AG04449 (cell line): ENCODE measurements at regions not wholly inside any gene's neighbourhood (a gene's known extent, or its start where the extent isn't known, plus 50 kb on each side); places are given as distances from the start of the nearest gene placed in this dataset.
A peak's percentile ranks its signal among the peaks of the same experiment; 100 is the strongest.

ENCODE experiments used
- CTCF ChIA-PET: fragments of 350-600 bp; formaldehyde crosslinking; extraction: SDS; loops from one replicate; lab custom pipeline; 2021; ENCODE audit warnings: antibody characterized with exemption; lab: Yijun Ruan, JAX
- POLR2A ChIA-PET: fragments of 400-600, 350-600 bp; formaldehyde crosslinking; extraction: SDS; loops from one replicate; lab custom pipeline; 2020; ENCODE audit warnings: antibody characterized with exemption, inconsistent platforms; lab: Yijun Ruan, JAX
- DNase-seq: peaks from one replicate; pipeline ENCODE4 v3.0.0-alpha.2; 2010; ENCODE audit warnings: low read depth, low spot score
- H3K4me3 ChIP-seq: 2 replicates; pipeline ENCODE4 v1.5.1; 2011; ENCODE audit warnings: low read depth, mild to moderate bottlenecking, control low read depth, low read length
- TF ChIP-seq, protein P1 (sequence below): IDR thresholded peaks from one replicate; pipeline ENCODE4 v1.5.1; 2011; ENCODE audit warnings: mild to moderate bottlenecking, moderate library complexity, low read length, control low read depth, inconsistent platforms; ENCODE audit not compliant: insufficient read depth; ENCODE audit errors: missing control alignments

DNA sequence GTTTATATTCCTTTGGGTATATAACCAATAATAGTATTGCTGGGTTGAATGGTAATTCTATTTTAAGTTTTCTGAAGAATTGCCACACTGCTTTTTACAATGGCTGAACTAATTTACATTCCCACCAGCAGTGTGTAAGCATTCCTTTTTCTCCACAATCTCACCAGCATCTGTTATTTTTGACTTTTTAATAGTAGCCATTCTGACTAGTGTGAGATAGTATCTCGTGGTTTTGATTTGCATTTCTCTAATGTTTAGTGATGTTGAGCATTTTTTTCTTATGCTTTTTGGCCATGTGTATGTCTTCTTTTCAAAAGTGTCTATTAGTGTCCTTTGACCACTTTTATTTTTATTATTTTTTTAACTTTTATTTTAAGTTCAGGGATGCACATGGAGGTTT lies 275.3 kb downstream of the METTL15 start:
- H3K4me3 ChIP-seq, result no peak overlapping the region
- DNase-seq, result peak; percentile 49
- ChIA-PET POLR2A (no interaction called here), CTCF (no interaction called here)
- TF ChIP-seq, protein P1, sequence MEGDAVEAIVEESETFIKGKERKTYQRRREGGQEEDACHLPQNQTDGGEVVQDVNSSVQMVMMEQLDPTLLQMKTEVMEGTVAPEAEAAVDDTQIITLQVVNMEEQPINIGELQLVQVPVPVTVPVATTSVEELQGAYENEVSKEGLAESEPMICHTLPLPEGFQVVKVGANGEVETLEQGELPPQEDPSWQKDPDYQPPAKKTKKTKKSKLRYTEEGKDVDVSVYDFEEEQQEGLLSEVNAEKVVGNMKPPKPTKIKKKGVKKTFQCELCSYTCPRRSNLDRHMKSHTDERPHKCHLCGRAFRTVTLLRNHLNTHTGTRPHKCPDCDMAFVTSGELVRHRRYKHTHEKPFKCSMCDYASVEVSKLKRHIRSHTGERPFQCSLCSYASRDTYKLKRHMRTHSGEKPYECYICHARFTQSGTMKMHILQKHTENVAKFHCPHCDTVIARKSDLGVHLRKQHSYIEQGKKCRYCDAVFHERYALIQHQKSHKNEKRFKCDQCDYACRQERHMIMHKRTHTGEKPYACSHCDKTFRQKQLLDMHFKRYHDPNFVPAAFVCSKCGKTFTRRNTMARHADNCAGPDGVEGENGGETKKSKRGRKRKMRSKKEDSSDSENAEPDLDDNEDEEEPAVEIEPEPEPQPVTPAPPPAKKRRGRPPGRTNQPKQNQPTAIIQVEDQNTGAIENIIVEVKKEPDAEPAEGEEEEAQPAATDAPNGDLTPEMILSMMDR, result no peak
